GM19351 (cell line): ENCODE measurements at regions not wholly inside any gene's neighbourhood (a gene's known extent, or its start where the extent isn't known, plus 50 kb on each side); places are given as distances from the start of the nearest gene placed in this dataset.
"Not testable (repeated sequence)": the region's sequence is repeated elsewhere in the genome, so short reads cannot be mapped to it uniquely, and the experiment has no call there.

ENCODE experiments used
- ATAC-seq: cut with Tn5 transposase; IDR thresholded peaks from one replicate; pipeline ENCODE4 v1.9.1; 2021; ENCODE audit warnings: mild to moderate bottlenecking, moderate library complexity; ENCODE audit not compliant: unreplicated experiment

DNA sequence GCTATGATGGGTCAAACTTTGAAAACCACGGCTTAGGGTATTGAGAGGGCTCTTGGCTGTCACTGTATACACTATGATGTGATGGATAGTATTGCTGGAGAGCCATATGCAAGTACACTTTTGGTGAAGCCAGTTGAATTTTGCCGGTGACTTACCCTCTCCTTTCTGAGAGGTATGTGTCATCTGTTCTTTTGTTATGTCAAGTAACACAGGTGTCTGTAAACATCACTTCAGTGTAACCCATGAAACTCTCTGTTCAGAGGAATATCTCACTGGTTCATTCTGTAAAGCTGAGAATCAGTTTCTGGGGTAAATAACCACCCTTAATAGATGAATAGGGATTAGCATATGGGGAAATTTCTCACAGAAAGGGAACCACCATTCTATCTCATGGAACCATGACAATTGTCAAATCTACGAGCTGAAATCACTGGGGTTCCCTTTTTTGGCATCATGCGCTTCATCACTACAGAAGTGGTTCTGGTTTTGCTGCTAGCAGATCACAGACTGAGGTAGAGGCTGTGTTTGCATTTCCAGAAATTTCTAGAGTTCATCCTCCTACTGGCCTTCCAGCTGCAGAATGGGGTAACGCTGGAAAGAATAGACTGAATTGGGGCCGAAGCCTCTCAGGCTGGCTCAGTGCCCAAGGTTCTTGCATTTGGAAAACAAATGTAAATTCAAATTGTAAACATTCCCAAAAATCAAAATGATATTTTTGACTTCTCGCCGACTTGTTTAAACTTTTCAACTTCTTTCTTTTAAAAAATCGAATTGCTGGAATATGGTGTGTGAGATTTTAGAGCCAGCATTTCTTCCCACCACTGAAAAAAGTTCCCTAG is 83.3 kb upstream of the CREB5 start:
- ATAC-seq: no peak

DNA sequence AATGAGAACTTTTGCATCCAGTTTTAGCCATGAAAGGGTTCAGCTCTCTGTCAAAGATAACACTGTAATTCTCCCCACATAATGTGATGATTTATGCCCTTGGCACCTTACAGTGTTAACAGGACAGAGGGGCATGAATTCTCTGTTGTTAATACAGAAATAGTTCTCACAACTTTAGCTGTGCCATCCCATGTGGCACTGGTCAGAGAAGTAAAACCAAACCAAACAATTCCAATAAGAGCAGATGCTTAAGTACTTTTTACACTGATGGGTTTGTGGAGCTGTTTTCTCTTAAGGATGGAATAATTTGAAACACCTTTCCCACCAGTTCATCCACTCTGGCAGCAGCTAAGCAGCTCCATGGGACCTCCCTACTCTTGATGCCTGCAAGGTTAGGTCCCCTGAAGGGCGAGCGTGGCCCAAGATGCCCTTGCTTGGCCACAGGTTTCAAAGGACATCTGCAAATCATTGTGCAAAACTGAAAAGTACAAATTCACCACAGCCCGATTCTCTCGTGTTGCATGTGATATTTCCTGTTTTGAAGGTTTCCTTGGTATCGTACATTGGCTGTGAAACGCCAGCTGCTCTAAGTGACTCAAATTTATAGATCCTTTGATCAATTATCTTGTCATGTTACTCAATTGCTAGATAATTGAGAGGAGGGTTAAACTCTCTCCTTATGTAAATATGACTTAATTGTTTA is 82.5 kb upstream of the CREB5 start:
- ATAC-seq: peak; percentile 71

DNA sequence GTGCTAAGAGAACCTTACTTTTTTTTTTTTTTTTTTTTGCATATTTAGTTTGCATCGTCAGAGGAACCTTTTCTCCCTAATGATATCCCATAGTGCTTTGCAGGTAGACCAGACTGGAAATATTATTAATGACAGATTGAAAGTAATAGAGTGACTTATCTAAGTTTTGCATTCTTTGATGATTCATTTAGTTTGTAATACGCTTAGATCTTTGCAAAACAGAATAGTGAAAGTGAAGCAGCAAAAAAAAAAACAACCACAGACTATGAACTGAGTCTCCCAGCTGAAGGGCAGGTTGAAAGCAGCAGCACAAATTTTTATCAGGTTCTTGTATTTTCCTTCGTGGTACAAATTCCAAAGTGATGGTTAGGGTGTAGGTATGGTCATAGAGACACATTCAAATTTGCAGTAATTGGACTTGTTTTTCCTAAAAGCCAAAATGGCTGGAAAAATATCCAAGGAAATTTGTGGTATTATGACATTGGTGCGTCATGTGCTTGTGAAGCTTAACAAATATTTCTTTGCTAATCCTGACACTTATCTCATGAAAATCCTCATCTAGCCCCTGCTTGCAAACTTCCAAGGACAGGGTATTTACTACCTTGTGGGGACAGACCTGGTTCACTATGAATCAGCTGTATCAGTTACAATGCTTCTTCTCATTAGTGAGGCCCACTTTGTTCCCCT is 81.8 kb upstream of the CREB5 start:
- ATAC-seq: no peak

DNA sequence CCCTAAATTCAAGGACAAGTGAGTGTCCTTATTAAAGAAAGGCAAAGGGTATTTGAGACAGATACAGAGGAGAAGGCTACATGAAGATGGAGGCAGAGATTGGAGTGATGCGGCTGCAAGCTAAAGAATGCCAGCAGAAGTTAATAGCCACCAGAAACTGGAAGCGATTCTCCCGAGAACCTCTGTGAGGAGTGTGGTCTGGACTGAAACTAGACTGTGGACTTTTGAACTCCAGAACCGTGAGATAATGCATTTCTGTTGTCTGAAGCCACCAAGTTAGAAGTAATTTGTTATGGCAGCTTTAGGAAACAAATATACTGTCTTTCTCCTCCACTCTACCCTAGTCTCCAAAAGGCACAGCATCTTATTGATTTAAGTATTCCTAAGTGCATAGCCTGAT is 80.3 kb upstream of the CREB5 start:
- no peak for ATAC-seq

DNA sequence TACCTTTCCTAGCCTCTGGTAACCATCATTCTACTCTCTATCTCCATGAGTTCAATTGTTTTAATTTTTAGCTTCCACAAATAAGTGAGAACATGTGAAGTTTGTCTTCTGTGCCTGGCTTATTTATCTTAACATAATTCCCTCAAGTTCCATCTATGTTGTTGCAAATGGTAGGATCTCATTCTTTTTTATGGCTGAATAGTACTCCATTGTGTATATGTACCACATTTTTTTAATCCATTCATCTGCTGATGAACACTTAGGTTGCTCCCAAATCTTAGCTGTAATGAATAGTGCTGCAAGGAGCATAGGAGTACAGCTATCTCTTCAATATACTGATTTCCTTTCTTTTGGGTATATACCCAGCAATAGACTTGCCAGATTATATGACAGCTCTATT is 78.8 kb upstream of the CREB5 start:
- ATAC-seq: not testable (repeated sequence)

DNA sequence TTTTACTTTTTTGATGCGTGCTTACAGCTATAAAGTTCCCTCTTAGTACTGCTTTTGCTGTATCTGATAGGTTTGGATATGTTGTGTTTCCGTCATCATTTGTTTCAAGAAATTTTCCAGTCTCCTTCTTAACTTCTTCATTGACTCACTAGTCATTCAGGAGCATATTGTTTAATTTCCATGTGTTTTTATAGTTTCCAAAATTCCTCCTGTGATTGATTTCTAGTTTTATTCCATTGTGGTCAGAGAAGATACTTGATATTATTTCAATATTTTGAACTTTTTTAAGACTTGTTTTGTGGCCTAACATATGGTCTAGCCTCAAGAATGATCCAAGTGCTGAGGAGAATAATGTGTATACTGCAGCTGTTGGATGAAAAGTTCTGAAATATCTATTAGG is 75.5 kb upstream of the CREB5 start:
- ATAC-seq: no peak

DNA sequence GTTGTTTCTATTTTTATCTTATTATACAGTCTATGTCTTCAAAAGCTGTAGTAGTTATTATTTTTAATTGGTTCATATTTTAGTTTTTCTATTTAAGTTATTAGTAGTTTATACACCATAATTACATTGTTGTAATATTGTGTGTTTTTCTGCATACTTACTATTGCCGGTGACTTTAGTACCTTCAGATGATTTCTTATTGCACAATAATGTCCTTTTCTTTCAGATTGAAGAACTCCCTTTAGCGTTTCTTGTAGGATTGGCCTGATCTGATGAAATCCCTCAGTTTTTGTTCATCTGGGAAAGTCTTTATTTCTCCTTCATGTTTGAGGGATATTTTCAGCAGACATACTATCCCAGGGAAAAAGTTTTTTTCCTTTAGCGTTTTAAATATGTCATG is 74.3 kb upstream of the CREB5 start:
- ATAC-seq: no peak

DNA sequence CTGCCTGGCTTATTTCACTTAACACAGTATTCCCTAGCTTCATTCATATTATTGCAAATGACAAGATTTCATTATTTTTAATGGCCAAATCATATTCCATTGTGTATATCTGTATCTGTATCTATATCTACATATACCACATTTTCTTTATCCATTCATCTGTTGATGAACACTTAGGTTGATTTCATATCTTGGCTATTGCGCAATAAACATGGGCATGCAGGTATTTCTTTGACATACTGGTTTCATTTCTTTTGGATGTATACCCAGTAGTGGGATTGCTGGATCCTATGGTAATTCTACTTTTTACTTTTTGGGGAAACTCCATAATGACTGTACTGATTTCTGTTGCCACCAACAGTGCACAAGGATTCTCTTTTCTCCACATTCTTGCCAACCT is 68.9 kb upstream of the CREB5 start:
- ATAC-seq: no peak

DNA sequence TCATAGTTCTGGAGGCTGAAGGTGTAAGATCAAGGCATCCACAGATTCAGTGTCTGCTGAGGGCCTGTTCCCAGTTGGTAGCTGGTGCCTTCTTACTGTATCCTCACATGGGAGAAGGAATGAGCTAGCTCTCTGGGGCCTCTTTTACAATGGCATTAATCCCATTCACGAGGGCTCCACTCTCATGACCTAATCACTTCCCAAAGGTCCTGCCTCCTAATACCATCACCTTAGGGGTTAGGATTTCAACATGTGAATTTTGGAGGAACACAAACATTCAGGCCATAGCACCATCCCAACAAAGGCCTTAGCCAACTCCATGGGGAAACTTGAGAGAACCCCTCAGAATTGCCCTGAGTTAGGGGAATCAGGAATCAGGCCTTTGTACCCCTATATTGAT is 66.1 kb upstream of the CREB5 start:
- ATAC-seq: no peak

DNA sequence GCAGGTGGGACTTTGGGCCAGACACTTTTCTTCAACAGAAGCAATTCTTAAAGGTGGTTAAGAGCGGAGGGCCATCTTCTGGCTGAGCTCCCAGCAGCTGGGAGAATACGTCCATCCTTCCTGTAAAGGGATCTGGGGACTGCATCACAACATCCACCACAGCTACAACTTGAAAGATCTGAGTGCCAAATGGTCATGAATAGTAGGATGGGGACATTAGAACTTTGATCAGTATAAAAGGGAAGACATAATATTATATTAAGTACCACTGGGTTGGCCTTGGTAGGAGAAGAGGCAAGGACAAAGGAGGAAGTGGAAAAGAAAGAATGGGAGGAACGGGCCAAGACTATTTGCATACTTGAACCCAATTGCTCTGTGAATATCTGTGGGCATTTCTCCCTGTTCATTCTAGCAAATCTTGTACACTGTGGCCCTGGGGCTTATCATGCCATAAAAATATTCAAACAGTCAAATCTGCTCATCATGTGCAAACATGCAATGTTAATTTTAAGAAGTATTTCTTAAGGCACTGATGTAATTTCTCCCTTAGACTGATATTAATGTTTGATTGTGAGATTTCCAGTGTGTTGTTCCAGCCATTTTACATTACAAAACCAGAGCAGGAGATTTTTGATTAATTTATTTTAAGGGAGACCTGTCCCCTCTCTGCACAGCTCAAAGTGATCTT is 65.5 kb upstream of the CREB5 start:
- no peak for ATAC-seq

DNA sequence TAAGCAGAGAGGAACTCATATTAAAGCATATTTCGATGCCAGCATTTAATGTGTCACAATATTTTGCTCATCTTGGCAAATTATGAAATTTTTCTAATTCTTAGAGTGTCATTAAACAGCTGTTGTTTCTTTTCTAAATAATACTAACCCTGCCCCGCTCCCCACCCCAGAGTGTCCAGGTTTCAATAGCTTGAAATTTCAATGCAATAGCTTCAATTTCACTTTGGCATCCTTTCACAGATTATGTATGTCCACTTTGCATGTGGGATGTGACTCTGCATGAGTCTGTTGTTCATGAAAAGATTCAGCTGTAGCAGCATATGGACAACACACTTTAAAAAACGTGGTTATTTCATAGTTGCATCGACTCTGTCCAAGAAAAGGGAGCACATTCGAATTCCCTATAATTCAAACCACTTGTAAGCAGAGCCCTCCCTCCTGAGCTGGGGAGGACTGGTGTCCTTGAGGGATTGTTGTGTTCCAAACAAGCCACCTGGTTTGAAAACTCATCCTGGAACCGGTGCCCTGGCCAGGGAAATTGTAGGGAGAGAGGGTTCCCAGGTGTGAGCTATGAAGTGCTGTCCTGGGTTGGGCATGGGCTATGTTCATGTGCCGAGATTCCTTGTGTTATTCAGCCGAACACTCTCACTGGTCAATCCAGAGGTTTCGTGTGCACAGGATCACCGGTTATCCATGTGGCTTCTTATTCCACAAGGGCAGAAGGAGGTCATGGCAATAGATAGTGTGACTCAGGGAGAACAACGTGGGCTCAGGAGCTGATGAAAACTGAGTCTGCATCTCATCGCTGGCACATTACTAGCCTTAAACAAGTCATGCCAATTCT is 64.6 kb upstream of the CREB5 start:
- ATAC-seq: no peak

DNA sequence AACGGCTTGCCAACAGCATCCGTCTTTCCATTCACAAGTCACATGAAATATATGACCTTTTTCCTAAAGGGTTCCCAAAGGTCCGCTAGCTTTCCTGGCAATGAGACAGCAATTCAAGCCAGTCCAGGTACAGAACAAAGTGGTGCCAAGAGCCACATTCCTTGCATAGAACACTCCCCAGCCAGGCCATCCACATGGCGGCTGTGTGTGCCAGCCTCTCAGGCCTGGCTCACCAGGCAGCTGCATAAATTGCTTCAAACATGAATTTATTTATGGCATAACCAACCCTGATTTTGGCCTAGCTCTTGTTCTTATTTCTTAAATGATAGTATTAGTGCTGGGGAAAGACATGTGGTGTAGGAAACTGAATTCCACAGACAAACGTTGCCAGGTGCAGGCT is 63.7 kb upstream of the CREB5 start:
- ATAC-seq: no peak

DNA sequence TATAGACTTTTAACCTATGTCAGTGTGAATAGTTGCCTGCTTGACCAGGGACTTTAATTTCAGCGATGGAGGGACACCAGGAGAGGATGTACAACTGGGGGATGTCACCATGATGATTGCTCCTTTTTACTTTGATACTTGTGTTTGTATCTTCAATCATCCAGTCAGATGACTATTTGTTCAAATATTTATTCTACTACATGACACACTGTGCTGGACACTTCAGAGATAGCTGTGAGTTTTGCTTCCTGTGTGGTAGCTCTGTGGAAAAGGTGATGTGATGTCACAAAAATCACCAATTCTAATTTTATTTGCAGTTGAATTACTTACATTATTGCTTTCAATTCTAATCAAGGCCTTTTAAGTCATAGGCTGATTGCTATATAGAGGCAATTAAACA is 62.7 kb upstream of the CREB5 start:
- no peak for ATAC-seq

DNA sequence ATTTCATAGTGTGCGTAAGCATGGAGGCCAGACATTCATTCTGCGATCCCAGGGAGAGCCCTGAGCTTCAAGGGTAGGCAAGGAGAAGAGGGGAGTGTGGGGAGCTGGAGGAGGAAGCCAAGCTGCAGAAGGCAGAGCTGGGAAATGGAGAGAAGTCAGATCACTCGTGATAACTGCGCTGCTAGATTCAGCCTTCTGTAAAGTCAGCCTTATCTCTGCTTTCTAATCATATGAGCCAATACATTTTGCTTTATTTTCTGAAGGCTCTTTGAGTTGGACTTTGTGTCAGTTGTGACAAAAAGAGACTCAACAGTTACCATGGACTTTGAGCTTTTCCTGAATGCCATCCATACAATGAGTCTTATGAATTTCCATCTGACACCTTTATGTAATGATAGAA is 61.7 kb upstream of the CREB5 start:
- ATAC-seq: no peak

DNA sequence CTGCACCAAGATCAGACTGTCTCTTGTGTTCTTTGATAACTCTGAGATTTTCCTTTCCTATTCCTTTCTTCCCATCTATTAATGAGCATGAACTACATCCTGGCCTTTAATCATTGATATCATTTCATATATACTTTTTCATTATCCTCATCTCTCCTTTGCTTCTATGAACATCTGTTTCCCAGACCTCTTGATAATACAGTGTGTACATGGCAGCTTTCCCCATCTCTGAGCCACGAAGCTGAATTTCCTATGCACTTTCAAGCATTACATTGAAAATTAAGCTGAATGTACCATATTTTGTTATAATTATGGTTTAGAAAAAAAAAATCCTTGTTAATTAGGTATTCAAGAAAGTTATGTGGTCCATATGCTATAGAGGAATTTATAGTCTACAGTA is 60.9 kb upstream of the CREB5 start:
- ATAC-seq: no peak

DNA sequence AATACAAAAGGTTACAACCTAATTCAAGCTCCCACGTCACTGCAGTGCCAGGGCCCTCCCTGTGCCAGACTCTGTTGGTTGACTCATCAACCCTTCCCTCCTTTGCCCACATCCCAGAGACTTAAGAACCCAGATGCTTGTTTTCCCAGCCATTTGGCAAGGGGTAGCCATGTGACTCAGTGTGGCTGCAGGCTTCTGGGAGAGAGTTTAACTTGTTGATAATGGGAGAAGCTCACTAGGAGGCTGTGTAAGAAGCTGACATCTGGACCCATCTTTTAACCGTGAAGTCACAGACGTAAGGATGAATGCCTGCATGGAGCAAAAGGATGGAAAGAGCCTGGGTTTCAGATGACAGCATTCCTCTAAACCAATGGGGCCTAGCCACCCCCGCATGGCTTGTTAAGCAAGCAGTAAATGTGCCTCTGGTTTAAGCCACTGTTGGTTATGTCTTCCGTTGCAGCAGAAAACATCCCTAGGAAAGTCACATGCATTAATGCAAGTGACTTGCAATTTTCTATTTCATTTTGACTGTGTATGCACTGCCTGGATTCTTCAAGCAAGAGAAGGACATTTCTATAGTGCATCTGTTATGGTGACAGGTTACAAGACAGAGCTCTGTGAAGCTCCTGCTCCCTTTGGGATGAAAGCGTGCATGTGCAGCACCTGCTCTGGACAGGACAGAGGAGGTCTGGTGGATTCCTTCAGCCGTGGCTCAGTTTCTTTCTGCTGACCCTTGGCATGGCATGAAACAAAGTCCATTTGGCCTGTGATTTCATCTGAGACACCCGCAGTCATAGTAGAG is 57.5 kb upstream of the CREB5 start:
- no peak for ATAC-seq

DNA sequence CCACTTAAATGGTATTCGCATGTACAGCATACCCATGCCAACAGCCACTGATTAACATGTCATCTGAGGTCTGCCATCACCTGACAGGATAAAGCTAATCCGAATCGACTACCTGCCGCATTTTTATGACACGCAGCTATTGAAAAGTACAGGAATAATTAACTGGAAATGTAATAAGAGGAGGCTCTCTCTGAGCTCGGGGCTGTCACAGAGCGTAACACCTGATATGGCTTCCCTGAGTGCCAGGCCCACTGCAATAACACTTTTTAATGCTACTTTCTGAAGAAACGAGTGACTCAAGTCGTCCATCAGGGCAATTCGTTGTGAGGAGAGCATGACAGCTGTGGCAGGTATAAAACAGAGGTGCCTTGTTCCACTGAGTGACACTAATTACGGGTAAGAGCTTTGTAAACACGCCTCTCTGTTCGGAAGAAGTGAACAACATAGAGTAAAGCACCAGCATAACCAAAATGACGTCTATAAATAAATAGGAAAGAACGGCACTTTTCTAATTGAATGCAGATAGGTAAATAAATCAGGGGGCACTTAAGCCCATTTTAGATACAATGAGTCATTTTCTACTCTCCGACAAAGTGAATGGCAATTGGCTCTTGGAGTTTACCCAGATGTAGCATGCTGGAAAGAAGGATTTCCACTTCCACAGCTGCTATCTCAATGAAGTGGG is 56.5 kb upstream of the CREB5 start:
- no peak for ATAC-seq

DNA sequence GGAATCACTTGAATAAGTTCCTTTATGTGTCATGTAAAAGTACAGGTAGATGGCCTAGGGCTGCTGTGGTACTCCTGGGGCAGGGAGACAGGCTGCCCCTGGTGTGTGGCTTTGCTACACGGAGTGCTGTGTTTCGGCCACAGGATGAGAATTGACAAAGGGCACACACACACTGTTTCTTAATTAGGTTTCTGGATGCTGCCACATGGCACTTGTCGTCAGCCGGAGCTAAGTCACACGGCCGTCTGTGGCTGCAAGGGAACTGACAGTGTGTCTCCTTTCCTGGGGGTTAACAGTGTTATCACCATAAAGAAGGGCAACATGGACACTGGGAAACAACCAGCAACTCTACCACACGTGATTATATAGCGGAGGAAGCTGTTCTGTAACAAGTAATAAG is 55.7 kb upstream of the CREB5 start:
- no peak for ATAC-seq

DNA sequence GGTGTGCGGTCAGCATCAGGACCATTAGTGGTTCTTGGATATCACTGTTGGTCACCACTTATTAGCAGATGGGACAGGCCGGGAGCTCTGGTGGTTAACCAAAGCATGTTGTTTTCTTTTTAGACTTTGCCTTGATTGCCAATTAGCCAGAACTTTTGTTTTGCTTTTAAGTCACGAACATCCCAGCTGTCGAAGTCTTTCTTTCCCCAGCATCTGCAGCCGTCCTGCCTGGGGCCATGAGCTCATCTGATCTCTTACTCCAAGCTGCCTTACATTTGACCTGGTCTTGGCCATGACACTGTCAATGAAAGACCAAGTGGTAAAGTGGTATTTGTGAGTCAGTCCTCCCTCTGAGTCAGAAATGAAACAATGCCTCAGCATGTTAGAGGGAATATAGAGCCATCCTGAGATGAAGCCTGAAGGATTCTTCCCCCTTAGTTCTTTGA is 53.9 kb upstream of the CREB5 start:
- ATAC-seq: no peak
